Tibial artery (tissue), 4 donors: ENCODE measurements at regions not wholly inside any gene's neighbourhood (a gene's known extent, or its start where the extent isn't known, plus 50 kb on each side); places are given as distances from the start of the nearest gene placed in this dataset.

Experiments
- DNase-seq, 2 donors: peaks; one replicate each; pipeline ENCODE4 v3.0.0-alpha.2; 2019
- H3K27ac ChIP-seq, 2 donors: fragments of 200-600 bp; sonication (generic) in 1 of 2; 1 replicate in 1 of 2; 2 replicates in 1 of 2; pipeline ENCODE4 v1.5.1; 2018 to 2019; ENCODE audit warnings: mild to moderate bottlenecking in 1 of 2
- H3K27me3 ChIP-seq, 2 donors: fragments of 200-600 bp; sonication (generic) in 1 of 2; one replicate each; pipeline versions ENCODE4 v1.5.1 to v1.6.0; 2016 to 2019
- H3K36me3 ChIP-seq, 3 donors: fragments of 200-600 bp; sonication (generic) in 2 of 3; one replicate each; pipeline ENCODE4 v1.5.1; 2016 to 2019; ENCODE audit warnings: mild to moderate bottlenecking in 2 of 3
- H3K4me1 ChIP-seq, 4 donors: fragments of 200-600 bp; sonication (generic) in 2 of 4; 1 replicate in 3 of 4; 2 replicates in 1 of 4; pipeline ENCODE4 v1.5.1; 2016 to 2019
- H3K4me3 ChIP-seq, 2 donors: fragments of 200-600 bp; sonication (generic) in 1 of 2; 1 replicate in 1 of 2; 2 replicates in 1 of 2; pipeline ENCODE4 v1.5.1; 2018 to 2019; ENCODE audit warnings: mild to moderate bottlenecking in 2 of 2
- H3K9me3 ChIP-seq, 3 donors: fragments of 200-600 bp; sonication (generic) in 1 of 3; one replicate each; pipeline ENCODE4 v1.5.1; 2016 to 2019
- CTCF ChIP-seq, 2 experiments: fragments of 200-600 bp in 1 of 2; fragments of 450-650 bp in 1 of 2; IDR thresholded peaks; one replicate each; pipeline ENCODE4 v1.5.1; 2017 to 2019; ENCODE audit warnings: antibody characterized with exemption in 2 of 2, mild to moderate bottlenecking in 1 of 2, moderate library complexity in 1 of 2
- intact Hi-C: fragments of 100-400 bp; cut with DNase I; formaldehyde crosslinking; loops from one replicate; pipeline ENCODE4 v1.15.0; 2023; ENCODE audit warnings: low total_unique reads

GRCh38 chr5:1698589-1699316 is 100.9 kb downstream of the MRPL36 start:
- no peaks in the 10 kb centered on the region for H3K4me1 ChIP-seq
- no peaks in the 10 kb centered on the region for H3K27me3 ChIP-seq
- TF ChIP-seq CTCF (IDR thresholded peaks at IDR 0.05) = no peak
- H3K36me3 ChIP-seq = no peaks in the 10 kb centered on the region
- intact Hi-C loops = no loop called here
- H3K4me3 ChIP-seq = no peak overlapping the region
- H3K9me3 ChIP-seq = no peaks in the 10 kb centered on the region
- DNase-seq = no peak
- H3K27ac ChIP-seq = no peak overlapping the region

- Histone ChIP-seq H3K9me3 (peaks cover 0 to 4% (median 4%) of the 10 kb centered on the region in 3 donors), H3K4me3 (no peak overlapping the region), H3K27ac (no peak overlapping the region), H3K27me3 (no peaks in the 10 kb centered on the region), H3K4me1 (no peaks in the 10 kb centered on the region), H3K36me3 (no peaks in the 10 kb centered on the region)
- DNase-seq = no peak
- TF ChIP-seq CTCF (IDR thresholded peaks at IDR 0.05) = no peak
- intact Hi-C loops = no loop called here
These were observed 107.3 kb downstream of the MRPL36 start for GRCh38 chr5:1692381-1692780.

- Histone ChIP-seq H3K27ac (no peak overlapping the region), H3K4me3 (no peak overlapping the region), H3K27me3 (peaks cover 0 to 3% of the 10 kb centered on the region in 2 donors), H3K36me3 (no peaks in the 10 kb centered on the region), H3K4me1 (no peaks in the 10 kb centered on the region), H3K9me3 (peaks cover 0 to 4% (median 4%) of the 10 kb centered on the region in 3 donors)
- no peak for TF ChIP-seq CTCF (IDR thresholded peaks at IDR 0.05)
- no peak for DNase-seq
- intact Hi-C loops = no loop called here
These were observed 112.2 kb downstream of the MRPL36 start for GRCh38 chr5:1687301-1687970.

- TF ChIP-seq CTCF (IDR thresholded peaks at IDR 0.05) = no peak
- Histone ChIP-seq H3K9me3 (peaks cover 0 to 4% (median 4%) of the 10 kb centered on the region in 3 donors), H3K27me3 (peaks cover 0 to 9% of the 10 kb centered on the region in 2 donors), H3K27ac (no peak overlapping the region), H3K4me3 (no peak overlapping the region), H3K36me3 (no peaks in the 10 kb centered on the region), H3K4me1 (no peaks in the 10 kb centered on the region)
- intact Hi-C loops = no loop called here
- DNase-seq = no peak
These were observed 113.4 kb downstream of the MRPL36 start for GRCh38 chr5:1686016-1686802.

- intact Hi-C loops = no loop called here
- no peak for DNase-seq
- no peaks in the 10 kb centered on the region for H3K36me3 ChIP-seq
- H3K27ac ChIP-seq = no peak overlapping the region
- H3K4me1 ChIP-seq = no peaks in the 10 kb centered on the region
- H3K4me3 ChIP-seq = no peak overlapping the region
- H3K27me3 ChIP-seq = peaks cover 0 to 12% of the 10 kb centered on the region in 2 donors
- peaks cover 0 to 4% (median 4%) of the 10 kb centered on the region in 3 donors for H3K9me3 ChIP-seq
- no peak for TF ChIP-seq CTCF (IDR thresholded peaks at IDR 0.05)
These were observed 114.6 kb downstream of the MRPL36 start for GRCh38 chr5:1685066-1685465.
